ENCODE measurements at regions not wholly inside any gene's neighbourhood (a gene's known extent, or its start where the extent isn't known, plus 50 kb on each side); places are given as distances from the start of the nearest gene placed in this dataset.
"Not testable (repeated sequence)": the region's sequence is repeated elsewhere in the genome, so short reads cannot be mapped to it uniquely, and the experiment has no call there.

GRCh38 chr6:8361259-8361658 lies 74.1 kb downstream of the SLC35B3 start:
- DNase-seq (ENCODE audit: low read depth, low spot score) = no peak

- DNase-seq (ENCODE audit: low read depth, low spot score) = no peak
These were observed 82.4 kb downstream of the SLC35B3 start for GRCh38 chr6:8352966-8353340.

- no peak for DNase-seq (ENCODE audit: low read depth, low spot score)
These were observed 82.9 kb downstream of the SLC35B3 start for GRCh38 chr6:8352335-8352965.

- DNase-seq (ENCODE audit: low read depth, low spot score) = no peak
These were observed 91.7 kb downstream of the SLC35B3 start for GRCh38 chr6:8343600-8343999.

GRCh38 chr6:8342241-8342819 lies 93.0 kb downstream of the SLC35B3 start:
- no peak for DNase-seq (ENCODE audit: low read depth, low spot score)

GRCh38 chr6:8337147-8337546 lies 98.2 kb downstream of the SLC35B3 start:
- DNase-seq (ENCODE audit: low read depth, low spot score) = no peak

- DNase-seq (ENCODE audit: low read depth, low spot score) = no peak
These were observed 98.8 kb downstream of the SLC35B3 start for GRCh38 chr6:8336406-8337057.

GRCh38 chr6:8335896-8336295 lies 99.4 kb downstream of the SLC35B3 start:
- no peak for DNase-seq (ENCODE audit: low read depth, low spot score)

GRCh38 chr6:8335381-8335780 lies 100.0 kb downstream of the SLC35B3 start:
- DNase-seq (ENCODE audit: low read depth, low spot score) = no peak

GRCh38 chr6:8334113-8334512 lies 101.2 kb downstream of the SLC35B3 start:
- DNase-seq (ENCODE audit: low read depth, low spot score) = no peak

GRCh38 chr6:8329562-8329961 lies 105.8 kb downstream of the SLC35B3 start:
- DNase-seq (ENCODE audit: low read depth, low spot score) = no peak

- no peak for DNase-seq (ENCODE audit: low read depth, low spot score)
These were observed 109.6 kb downstream of the SLC35B3 start for GRCh38 chr6:8325743-8326142.

- DNase-seq (ENCODE audit: low read depth, low spot score) = no peak
These were observed 112.7 kb downstream of the SLC35B3 start for GRCh38 chr6:8322659-8323058.

- DNase-seq (ENCODE audit: low read depth, low spot score) = no peak
These were observed 113.5 kb downstream of the SLC35B3 start for GRCh38 chr6:8321671-8322404.

GRCh38 chr6:8315154-8315553 lies 120.2 kb downstream of the SLC35B3 start:
- DNase-seq (ENCODE audit: low read depth, low spot score) = no peak

- no peak for DNase-seq (ENCODE audit: low read depth, low spot score)
These were observed 133.8 kb downstream of the SLC35B3 start for GRCh38 chr6:8301502-8301901.

GRCh38 chr6:8299034-8299433 lies 136.3 kb downstream of the SLC35B3 start:
- no peak for DNase-seq (ENCODE audit: low read depth, low spot score)

- DNase-seq (ENCODE audit: low read depth, low spot score) = not testable (repeated sequence)
These were observed 152.4 kb downstream of the SLC35B3 start for GRCh38 chr6:8282946-8283345.

- no peak for DNase-seq (ENCODE audit: low read depth, low spot score)
These were observed 153.0 kb downstream of the SLC35B3 start for GRCh38 chr6:8282380-8282779.

GRCh38 chr6:8279041-8279805 lies 156.1 kb downstream of the SLC35B3 start:
- no peak for DNase-seq (ENCODE audit: low read depth, low spot score)

- no peak for DNase-seq (ENCODE audit: low read depth, low spot score)
These were observed 156.8 kb downstream of the SLC35B3 start for GRCh38 chr6:8278562-8278961.

- no peak for DNase-seq (ENCODE audit: low read depth, low spot score)
These were observed 157.6 kb downstream of the SLC35B3 start for GRCh38 chr6:8277769-8278168.
